GM13977 (cell line): ENCODE measurements at regions not wholly inside any gene's neighbourhood (a gene's known extent, or its start where the extent isn't known, plus 50 kb on each side); places are given as distances from the start of the nearest gene placed in this dataset.

Experiments used
- DNase-seq: peaks from one replicate; pipeline ENCODE4 v3.0.0; 2012; ENCODE audit warnings: low spot score
- in situ Hi-C: fragments of 300-500 bp; cut with MboI; formaldehyde crosslinking; loops from one replicate; pipeline ENCODE4 v1.12.0; 2022; ENCODE audit warnings: low sequenced_read_pairs, low pct_unique_long_range_greater_than_20kb, mixed read lengths, inconsistent platforms; ENCODE audit not compliant: unreplicated experiment
- TF ChIP-seq, protein P1 (sequence below): IDR thresholded peaks from 2 replicates; pipeline ENCODE4 v1.5.1; 2012; ENCODE audit warnings: mild to moderate bottlenecking, control low read depth; ENCODE audit not compliant: insufficient read depth; ENCODE audit errors: extremely low read depth, missing control alignments

DNA sequence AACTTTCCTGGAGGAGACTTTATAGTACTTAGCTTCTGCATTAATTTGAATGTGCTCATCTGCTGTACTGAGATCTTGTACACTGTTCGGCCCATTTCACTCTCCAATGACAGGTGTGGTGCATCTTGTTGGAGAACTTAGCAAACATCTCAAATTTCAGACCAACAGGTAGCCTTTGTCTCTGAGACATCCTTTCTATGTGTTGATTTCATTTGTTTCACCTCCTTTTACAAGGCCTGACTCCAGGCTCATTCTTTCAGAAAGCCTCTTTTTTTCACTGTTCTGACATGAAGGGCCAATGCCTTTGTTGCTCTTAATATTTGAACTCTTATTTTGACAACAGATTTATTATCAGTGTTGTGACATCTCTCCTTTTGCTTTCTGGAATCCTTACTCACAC is 271.8 kb upstream of the FANCL start:
- TF ChIP-seq, protein P1, sequence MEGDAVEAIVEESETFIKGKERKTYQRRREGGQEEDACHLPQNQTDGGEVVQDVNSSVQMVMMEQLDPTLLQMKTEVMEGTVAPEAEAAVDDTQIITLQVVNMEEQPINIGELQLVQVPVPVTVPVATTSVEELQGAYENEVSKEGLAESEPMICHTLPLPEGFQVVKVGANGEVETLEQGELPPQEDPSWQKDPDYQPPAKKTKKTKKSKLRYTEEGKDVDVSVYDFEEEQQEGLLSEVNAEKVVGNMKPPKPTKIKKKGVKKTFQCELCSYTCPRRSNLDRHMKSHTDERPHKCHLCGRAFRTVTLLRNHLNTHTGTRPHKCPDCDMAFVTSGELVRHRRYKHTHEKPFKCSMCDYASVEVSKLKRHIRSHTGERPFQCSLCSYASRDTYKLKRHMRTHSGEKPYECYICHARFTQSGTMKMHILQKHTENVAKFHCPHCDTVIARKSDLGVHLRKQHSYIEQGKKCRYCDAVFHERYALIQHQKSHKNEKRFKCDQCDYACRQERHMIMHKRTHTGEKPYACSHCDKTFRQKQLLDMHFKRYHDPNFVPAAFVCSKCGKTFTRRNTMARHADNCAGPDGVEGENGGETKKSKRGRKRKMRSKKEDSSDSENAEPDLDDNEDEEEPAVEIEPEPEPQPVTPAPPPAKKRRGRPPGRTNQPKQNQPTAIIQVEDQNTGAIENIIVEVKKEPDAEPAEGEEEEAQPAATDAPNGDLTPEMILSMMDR, result no peak
- in situ Hi-C loops, result no loop called here

DNA sequence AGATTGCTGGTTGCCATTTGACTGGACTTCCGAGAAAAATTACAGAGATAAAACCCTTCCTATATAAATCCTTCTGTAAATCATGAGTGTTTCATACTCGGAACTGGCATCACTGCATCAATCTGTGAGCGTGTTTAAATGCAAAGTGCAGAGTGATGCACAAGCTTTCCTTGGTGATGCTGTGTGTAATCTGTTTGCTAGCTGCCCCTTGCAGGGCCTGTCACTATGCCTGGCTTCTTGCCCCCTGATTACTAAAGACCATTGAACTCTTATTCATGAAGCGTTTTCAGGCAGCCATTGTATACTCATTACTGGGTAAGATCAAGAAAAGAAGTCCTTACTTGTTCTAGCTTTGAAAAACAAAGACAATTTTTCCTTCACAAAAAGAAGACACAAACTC is 266.9 kb upstream of the FANCL start:
- no peak for DNase-seq
- TF ChIP-seq, protein P1, result no peak
- in situ Hi-C loops, result no loop called here

More for the DNA sequence above, 271.8 kb upstream of the FANCL start:
- no peak for DNase-seq

DNA sequence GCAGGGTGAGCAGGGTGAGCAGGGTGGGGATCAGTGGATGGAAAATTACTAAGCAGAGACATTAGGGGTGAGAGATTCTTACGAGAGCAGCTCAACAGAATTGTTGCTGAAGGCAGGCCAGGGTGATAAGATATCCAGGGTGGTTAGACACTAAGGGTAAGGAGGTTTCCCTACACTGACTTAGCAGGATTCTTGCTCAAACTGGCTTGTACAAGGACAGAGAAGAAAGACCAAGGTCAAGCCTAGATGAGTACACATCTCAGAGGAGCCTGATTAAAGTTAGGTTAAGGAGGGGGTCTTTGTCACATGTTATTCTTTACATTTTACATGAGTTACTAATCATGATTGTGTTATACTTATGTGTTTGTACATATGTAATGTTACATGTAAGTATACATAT is 262.8 kb upstream of the FANCL start:
- in situ Hi-C loops, result no loop called here
- DNase-seq, result no peak
- TF ChIP-seq, protein P1, result no peak

DNA sequence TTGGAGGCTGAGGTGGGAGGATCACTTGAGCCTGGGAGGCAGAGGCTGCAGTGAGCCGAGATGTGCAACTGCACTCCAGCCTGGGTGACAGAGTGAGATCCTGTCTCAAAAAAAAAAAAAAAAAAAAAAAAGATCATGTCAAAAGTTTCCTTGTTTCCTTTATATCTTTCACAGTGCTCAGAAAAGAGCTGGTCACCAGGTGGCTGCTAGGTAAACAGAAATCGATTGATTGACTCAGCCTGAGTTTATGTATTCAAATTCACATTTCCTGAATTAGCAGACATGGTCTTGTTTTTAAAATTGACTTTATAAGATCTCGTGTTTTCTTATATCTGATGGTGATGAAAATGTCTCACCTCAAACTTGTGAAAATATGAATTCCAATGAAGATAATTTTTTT is 261.8 kb upstream of the FANCL start:
- DNase-seq, result no peak
- TF ChIP-seq, protein P1, result no peak
- in situ Hi-C loops, result no loop called here

DNA sequence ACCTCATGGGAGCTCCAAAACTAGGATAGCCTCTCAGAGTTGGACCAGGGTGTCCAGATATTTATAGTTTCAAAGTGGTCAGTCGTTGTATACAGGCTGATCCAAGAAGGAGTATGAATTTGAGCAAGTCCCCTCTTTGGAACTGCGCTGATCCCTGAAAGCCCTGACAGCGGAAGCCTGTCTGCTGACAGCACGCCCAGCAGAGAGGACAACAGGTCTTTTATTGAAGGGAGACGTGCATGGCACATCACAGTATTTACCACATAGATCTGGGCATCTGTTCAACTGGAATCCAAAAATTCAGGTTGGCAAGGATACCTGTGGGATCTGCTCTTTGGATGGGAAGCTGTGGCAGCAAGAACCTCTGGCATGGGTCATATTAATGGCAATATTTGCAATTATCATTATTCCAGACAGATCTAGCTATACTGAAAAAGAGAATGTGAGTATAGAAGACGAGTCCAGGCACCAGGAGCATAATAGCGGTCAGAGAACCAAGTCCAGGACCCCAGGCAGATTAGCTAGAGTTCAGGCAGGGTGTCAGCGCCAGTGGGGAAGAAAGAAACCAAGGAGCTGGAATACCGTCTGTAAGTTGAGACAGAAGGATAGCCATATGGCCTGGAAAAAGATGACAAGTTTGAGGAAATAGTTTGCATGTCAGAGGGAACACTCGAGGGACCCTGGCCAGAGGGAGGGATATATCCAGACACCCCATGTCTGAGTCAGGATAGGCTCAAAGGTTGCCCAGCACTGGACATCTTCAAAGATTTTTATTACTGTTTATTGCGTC is 260.4 kb upstream of the FANCL start:
- TF ChIP-seq, protein P1, result no peak
- no peak for DNase-seq
- in situ Hi-C loops, result no loop called here

DNA sequence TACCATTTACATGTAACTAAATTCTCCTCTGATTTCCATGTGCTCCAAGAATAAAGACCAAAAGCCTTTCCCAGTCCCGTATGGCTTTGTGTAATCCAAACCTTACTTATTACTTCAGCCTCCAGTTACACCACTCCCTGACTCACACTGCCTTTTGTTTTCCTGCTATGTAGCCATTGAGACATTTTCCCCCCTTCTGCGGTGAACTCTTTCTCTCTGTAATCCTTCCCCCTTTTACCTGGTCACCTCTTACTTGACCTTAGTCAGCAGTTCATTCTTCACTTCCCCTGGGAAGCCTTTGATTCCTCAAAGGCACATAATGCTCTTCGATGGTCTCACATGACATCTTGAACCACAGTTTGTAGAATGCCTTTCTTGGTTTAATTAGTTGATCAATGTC is 256.0 kb upstream of the FANCL start:
- TF ChIP-seq, protein P1, result no peak
- no peak for DNase-seq
- in situ Hi-C loops, result no loop called here
